RWPE2 (cell line): ENCODE measurements at regions not wholly inside any gene's neighbourhood (a gene's known extent, or its start where the extent isn't known, plus 50 kb on each side); places are given as distances from the start of the nearest gene placed in this dataset.
A peak's percentile ranks its signal among the peaks of the same experiment; 100 is the strongest.

Source experiments
- ATAC-seq: fragments of 200-7000 bp; cut with Tn5 transposase; 3 replicates; pipeline ENCODE4 v1.9.1; 2021; ENCODE audit warnings: low read depth
- DNase-seq: peaks from one replicate; pipeline ENCODE4 v3.0.0-alpha.2; 2020; ENCODE audit warnings: low spot score
- H3K27ac ChIP-seq: fragments of 450-650 bp; 2 replicates; pipeline ENCODE4 v1.5.1; 2017; ENCODE audit warnings: mild to moderate bottlenecking; ENCODE audit not compliant: poor library complexity, severe bottlenecking
- H3K27me3 ChIP-seq: fragments of 250-450 bp; sonication (Bioruptor Pico); 2 replicates; pipeline ENCODE4 v1.5.1; 2021; ENCODE audit warnings: mild to moderate bottlenecking, moderate library complexity; ENCODE audit not compliant: insufficient read depth, poor library complexity, severe bottlenecking
- H3K36me3 ChIP-seq: fragments of 250-450 bp; sonication (Bioruptor Pico); 2 replicates; pipeline ENCODE4 v1.5.1; 2020; ENCODE audit warnings: low read depth, mild to moderate bottlenecking, moderate library complexity
- H3K4me1 ChIP-seq: fragments of 250-450 bp; sonication (Bioruptor Pico); 2 replicates; pipeline ENCODE4 v1.5.1; 2021; ENCODE audit warnings: mild to moderate bottlenecking, moderate library complexity; ENCODE audit not compliant: insufficient read depth, poor library complexity, severe bottlenecking
- H3K4me3 ChIP-seq: fragments of 250-450 bp; sonication (Bioruptor Pico); 2 replicates; pipeline ENCODE4 v1.5.1; 2021; ENCODE audit warnings: mild to moderate bottlenecking, moderate library complexity; ENCODE audit not compliant: severe bottlenecking
- H3K9me3 ChIP-seq: fragments of 250-450 bp; sonication (Bioruptor Pico); 2 replicates; pipeline ENCODE4 v1.5.1; 2021; ENCODE audit warnings: mild to moderate bottlenecking, moderate library complexity; ENCODE audit not compliant: severe bottlenecking
- CTCF ChIP-seq: fragments of 450-650 bp; IDR thresholded peaks from one replicate; pipeline ENCODE4 v1.5.1; 2017; ENCODE audit warnings: mild to moderate bottlenecking, moderate library complexity; ENCODE audit not compliant: poor library complexity, severe bottlenecking

- no peak overlapping the region for H3K27ac ChIP-seq
- no peak overlapping the region for H3K4me3 ChIP-seq
- ATAC-seq (no peak), DNase-seq (peak; percentile 37)
- no peaks in the 10 kb centered on the region for H3K9me3 ChIP-seq
- no peaks in the 10 kb centered on the region for H3K36me3 ChIP-seq
- H3K4me1 ChIP-seq = no peaks in the 10 kb centered on the region
- H3K27me3 ChIP-seq = no peaks in the 10 kb centered on the region
- TF ChIP-seq CTCF = no peak
These were observed 244.8 kb downstream of the DLL1 start for GRCh38 chr6:170045981-170046667.

DNA sequence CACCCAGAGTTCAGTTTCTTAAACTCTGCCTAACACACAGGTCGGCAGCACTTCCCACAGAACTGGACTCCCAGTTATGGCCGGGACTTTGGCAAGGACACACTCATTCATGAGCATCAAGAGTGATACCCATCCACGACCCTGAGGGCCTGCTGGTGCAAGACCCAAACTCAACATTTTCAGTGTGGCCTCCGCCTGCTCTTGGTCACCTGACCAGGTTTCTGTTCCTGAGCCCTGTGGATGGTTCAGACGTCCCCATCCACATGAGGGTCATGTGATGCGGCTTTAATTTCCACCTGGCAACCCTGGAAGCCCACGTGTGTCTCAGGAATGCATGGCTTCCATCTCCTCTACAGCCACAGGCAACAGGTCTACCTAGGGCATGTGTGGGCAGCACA is 245.3 kb downstream of the DLL1 start:
- Histone ChIP-seq H3K9me3 (no peaks in the 10 kb centered on the region), H3K27me3 (no peaks in the 10 kb centered on the region)
- no peak for ATAC-seq

DNA sequence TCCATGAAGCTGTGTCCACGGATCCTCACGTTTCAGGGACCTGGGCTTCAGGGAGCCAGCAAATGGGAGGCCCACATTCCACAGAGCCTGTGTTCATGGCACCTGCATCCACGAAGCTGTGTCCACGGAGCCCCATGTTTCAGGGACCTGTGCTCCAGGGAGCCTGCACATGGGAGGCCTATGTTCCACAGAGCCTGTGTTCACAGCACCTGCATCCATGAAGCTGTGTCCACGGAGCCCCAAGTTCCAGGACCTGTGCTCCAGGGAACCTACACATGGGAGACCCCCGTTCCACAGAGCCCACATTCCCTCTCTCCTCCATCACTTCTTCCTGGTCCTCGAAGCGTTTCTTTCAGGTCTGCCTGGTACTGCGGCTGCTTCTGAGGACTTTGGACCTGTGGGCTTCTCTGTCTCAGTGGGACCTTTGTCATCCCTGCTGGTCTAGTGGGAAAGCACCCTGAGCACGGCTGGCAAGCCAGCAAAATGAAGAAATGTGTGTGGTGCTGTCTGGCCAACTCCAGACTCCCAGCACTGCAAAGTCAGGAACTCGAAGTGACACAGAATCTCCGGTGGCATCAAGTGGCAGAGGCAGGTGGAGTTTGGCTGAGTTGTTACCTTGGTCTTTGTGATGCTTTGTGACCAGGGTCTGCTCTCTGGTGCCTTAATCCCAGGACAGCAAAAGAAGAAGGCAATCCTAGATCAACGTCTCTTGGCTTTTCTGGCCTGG is 245.9 kb downstream of the DLL1 start:
- Histone ChIP-seq H3K4me3 (no peak overlapping the region), H3K27ac (no peak overlapping the region), H3K27me3 (no peaks in the 10 kb centered on the region), H3K36me3 (no peaks in the 10 kb centered on the region), H3K4me1 (no peaks in the 10 kb centered on the region), H3K9me3 (no peaks in the 10 kb centered on the region)
- DNase-seq (peak; percentile 29), ATAC-seq (no peak)
- no peak for TF ChIP-seq CTCF

More for the DNA sequence above, 245.3 kb downstream of the DLL1 start:
- no peak for TF ChIP-seq CTCF
- H3K27ac ChIP-seq = no peak overlapping the region
- DNase-seq = peak; percentile 18
- no peak overlapping the region for H3K4me3 ChIP-seq
- no peaks in the 10 kb centered on the region for H3K4me1 ChIP-seq
- H3K36me3 ChIP-seq = no peaks in the 10 kb centered on the region

- Histone ChIP-seq H3K4me1 (no peaks in the 10 kb centered on the region), H3K4me3 (no peak overlapping the region), H3K27ac (no peak overlapping the region), H3K9me3 (no peaks in the 10 kb centered on the region), H3K27me3 (no peaks in the 10 kb centered on the region), H3K36me3 (no peaks in the 10 kb centered on the region)
- TF ChIP-seq CTCF = no peak
- ATAC-seq = no peak
- DNase-seq = peak; percentile 25
These were observed 246.7 kb downstream of the DLL1 start for GRCh38 chr6:170043881-170044790.
